Progenitor cell of endocrine pancreas (in vitro differentiated cells): ENCODE measurements at regions not wholly inside any gene's neighbourhood (a gene's known extent, or its start where the extent isn't known, plus 50 kb on each side); places are given as distances from the start of the nearest gene placed in this dataset.

ENCODE experiments used
- DNase-seq: peaks from one replicate; pipeline ENCODE4 v3.0.0; 2021; ENCODE audit warnings: low spot score; ENCODE audit not compliant: unreplicated experiment
- H3K27ac Mint-ChIP-seq: 2 replicates; pipeline ENCODE4 v1.8.0; 2021; ENCODE audit warnings: mild to moderate bottlenecking, moderate library complexity, mixed read lengths
- H3K27me3 Mint-ChIP-seq: 2 replicates; pipeline ENCODE4 v1.8.0; 2021; ENCODE audit warnings: mixed read lengths
- H3K36me3 Mint-ChIP-seq: 2 replicates; pipeline ENCODE4 v1.8.0; 2022; ENCODE audit warnings: mixed read lengths; ENCODE audit not compliant: insufficient read depth
- H3K4me1 Mint-ChIP-seq: 2 replicates; pipeline ENCODE4 v1.8.0; 2021; ENCODE audit warnings: low read depth, mixed read lengths
- H3K4me3 Mint-ChIP-seq: 2 replicates; pipeline ENCODE4 v1.8.0; 2021; ENCODE audit warnings: low read depth, mild to moderate bottlenecking, moderate library complexity, mixed read lengths
- H3K9me3 Mint-ChIP-seq: 2 replicates; pipeline ENCODE4 v1.8.0; 2021; ENCODE audit warnings: low read depth, mixed read lengths
- CTCF ChIP-seq: fragments of 200-600 bp; sonication (generic); IDR thresholded peaks from one replicate; pipeline ENCODE4 v1.5.0; 2021; ENCODE audit warnings: antibody characterized with exemption, mild to moderate bottlenecking; ENCODE audit not compliant: unreplicated experiment

- H3K27ac Mint-ChIP-seq: no peak overlapping the region
- no peaks in the 10 kb centered on the region for H3K9me3 Mint-ChIP-seq
- TF ChIP-seq CTCF: no peak
Observed at GRCh38 chr5:45037927-45038326, 229.2 kb downstream of the MRPS30 start.

GRCh38 chr5:45038366-45038987 is 229.7 kb downstream of the MRPS30 start:
- Mint-ChIP-seq H3K4me1 (no peaks in the 10 kb centered on the region), H3K27me3 (no peaks in the 10 kb centered on the region), H3K4me3 (no peak overlapping the region), H3K36me3 (no peaks in the 10 kb centered on the region), H3K27ac (no peak overlapping the region), H3K9me3 (no peaks in the 10 kb centered on the region)
- no peak for DNase-seq
- TF ChIP-seq CTCF: peak; percentile 82

More at GRCh38 chr5:45037927-45038326, 229.2 kb downstream of the MRPS30 start:
- Mint-ChIP-seq H3K36me3 (no peaks in the 10 kb centered on the region), H3K4me1 (no peaks in the 10 kb centered on the region), H3K27me3 (no peaks in the 10 kb centered on the region), H3K4me3 (no peak overlapping the region)
- DNase-seq: no peak

GRCh38 chr5:45042283-45042682 is 233.5 kb downstream of the MRPS30 start:
- H3K27ac Mint-ChIP-seq: no peak overlapping the region
- no peaks in the 10 kb centered on the region for H3K36me3 Mint-ChIP-seq
- H3K27me3 Mint-ChIP-seq: no peaks in the 10 kb centered on the region
- H3K4me1 Mint-ChIP-seq: no peaks in the 10 kb centered on the region
- H3K9me3 Mint-ChIP-seq: no peaks in the 10 kb centered on the region
- no peak overlapping the region for H3K4me3 Mint-ChIP-seq
- no peak for TF ChIP-seq CTCF
- no peak for DNase-seq

- H3K36me3 Mint-ChIP-seq: no peaks in the 10 kb centered on the region
- TF ChIP-seq CTCF: no peak
- no peaks in the 10 kb centered on the region for H3K4me1 Mint-ChIP-seq
- no peak overlapping the region for H3K27ac Mint-ChIP-seq
- H3K4me3 Mint-ChIP-seq: no peak overlapping the region
- no peaks in the 10 kb centered on the region for H3K9me3 Mint-ChIP-seq
- no peak for DNase-seq
- no peaks in the 10 kb centered on the region for H3K27me3 Mint-ChIP-seq
Observed at GRCh38 chr5:45057564-45057963, 248.8 kb downstream of the MRPS30 start.

GRCh38 chr5:45060724-45061123 is 252.0 kb downstream of the MRPS30 start:
- no peaks in the 10 kb centered on the region for H3K9me3 Mint-ChIP-seq
- TF ChIP-seq CTCF: no peak
- no peak overlapping the region for H3K4me3 Mint-ChIP-seq
- H3K27me3 Mint-ChIP-seq: no peaks in the 10 kb centered on the region
- DNase-seq: no peak
- H3K4me1 Mint-ChIP-seq: no peaks in the 10 kb centered on the region
- H3K27ac Mint-ChIP-seq: no peak overlapping the region
- H3K36me3 Mint-ChIP-seq: no peaks in the 10 kb centered on the region
